G401 (cell line): ENCODE measurements at regions not wholly inside any gene's neighbourhood (a gene's known extent, or its start where the extent isn't known, plus 50 kb on each side); places are given as distances from the start of the nearest gene placed in this dataset.

Experiments used
- DNase-seq: peaks from one replicate; pipeline ENCODE4 v3.0.0-alpha.2; 2015; ENCODE audit warnings: low spot score
- in situ Hi-C: cut with HindIII; loops from 2 replicates; pipeline ENCODE4 v1.10.0; 2016; ENCODE audit warnings: low sequenced_read_pairs, mixed read lengths

DNA sequence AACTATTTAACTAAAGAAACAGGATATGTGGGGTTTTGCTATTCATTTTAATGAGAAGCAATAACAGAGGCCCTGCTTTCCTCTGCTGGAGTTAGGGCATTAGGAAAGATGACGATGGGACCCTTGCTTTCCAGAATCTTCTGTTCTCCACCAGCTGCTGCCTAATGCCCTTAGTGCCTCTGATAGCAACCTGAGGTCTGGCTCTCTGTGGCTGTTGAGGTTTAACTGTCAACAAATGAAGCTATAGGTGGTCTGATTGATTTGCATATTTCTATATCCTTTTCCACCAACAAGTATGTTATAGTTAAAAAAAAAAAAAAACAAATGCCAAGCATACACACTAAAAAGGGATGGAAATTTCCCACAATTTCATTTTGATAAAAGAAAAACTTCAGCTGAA lies 115.1 kb upstream of the NCK2 start:
- DNase-seq: no peak
- in situ Hi-C loops: no loop called here

DNA sequence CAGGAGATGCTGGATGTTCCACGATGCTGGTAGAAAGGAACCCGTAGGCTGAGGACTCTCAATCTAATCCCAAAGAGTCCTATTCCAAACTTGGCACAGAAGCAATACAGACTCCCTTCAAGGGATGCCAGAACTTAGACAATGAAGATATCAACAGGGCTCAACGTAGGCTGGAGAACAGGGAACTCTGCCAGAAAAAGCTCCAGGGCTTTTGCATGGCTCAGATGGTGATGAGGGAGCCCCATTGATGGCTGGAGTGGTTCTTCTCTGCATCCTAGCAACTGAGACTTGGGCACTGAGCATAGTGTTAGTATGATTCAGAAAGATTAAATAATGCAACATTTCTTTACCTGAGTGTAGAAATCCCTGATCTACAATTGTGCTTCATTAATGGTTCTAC lies 117.2 kb upstream of the NCK2 start:
- in situ Hi-C loops: no loop called here
- DNase-seq: no peak

DNA sequence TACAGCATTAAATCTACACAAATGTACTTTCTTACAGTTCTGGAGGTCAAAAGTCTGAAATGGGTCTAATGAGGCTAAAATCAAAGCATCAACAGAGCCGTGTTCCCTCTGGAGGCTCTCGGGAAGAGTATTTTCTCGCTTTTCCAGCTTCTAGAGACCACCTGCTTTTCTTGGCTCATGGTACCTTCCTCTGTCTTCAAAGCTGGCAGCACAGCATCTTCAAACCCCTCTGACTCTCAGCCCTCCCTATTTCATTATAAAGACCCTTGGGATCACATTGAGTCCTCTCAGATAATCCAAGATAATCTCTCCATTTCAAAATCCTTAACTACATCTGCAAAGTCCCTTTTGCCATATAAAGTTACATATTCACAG lies 117.8 kb upstream of the NCK2 start:
- in situ Hi-C loops: no loop called here
- no peak for DNase-seq

DNA sequence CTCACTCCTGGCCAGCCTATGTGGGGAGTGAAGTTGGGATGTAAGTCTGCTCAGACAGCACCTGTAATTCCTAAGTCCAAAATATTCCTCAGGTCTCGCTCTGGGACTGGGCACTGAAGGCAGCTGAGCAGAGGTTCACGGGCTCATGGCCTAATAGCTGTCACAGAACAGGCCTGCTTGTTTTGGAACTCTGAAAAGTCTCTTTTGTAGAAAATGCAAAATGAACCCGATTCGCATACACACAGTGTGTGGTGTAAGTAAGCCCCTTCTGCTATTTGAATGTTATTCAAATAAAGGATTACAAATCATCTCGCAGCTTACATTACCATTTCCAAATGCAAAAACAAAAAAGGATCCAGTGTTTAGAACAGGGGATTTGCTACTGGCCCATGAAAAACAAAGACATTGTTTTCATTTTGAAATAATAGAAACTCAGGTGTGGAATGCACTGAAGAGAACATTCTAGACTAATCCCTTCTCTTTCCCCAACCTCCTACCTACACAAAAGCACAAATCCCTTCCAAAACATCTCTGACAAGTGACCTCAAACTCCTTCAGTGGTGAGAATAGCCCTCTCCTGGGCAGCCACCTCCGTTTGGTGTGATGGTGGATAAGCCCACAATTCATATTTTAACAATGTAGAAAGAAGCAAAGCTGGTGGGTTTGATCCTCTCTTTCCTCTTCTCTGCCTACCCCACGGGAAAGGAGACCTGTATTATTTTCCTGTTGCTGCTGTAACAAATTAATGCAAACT lies 118.3 kb upstream of the NCK2 start:
- in situ Hi-C loops: no loop called here
- no peak for DNase-seq

DNA sequence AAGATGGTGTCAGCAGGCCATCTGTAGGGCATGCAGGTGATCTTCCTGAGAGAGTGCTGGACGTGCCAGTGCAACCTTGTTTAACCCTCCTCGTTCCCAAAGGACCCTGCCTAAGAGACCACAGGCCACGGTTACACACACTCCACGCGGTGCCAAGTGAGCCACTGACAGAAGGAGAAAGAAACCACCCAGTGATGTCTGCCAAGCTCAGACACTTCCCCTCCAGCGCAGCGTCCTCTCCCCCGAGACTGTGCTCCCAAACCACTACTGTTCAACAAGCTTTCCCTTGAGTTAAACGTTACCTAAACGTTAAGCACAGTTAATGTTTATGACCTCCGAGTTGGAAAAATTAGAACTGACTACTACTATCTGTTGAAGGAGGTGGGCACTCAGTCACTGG lies 119.1 kb upstream of the NCK2 start:
- DNase-seq: peak; percentile 50
- in situ Hi-C loops: no loop called here

DNA sequence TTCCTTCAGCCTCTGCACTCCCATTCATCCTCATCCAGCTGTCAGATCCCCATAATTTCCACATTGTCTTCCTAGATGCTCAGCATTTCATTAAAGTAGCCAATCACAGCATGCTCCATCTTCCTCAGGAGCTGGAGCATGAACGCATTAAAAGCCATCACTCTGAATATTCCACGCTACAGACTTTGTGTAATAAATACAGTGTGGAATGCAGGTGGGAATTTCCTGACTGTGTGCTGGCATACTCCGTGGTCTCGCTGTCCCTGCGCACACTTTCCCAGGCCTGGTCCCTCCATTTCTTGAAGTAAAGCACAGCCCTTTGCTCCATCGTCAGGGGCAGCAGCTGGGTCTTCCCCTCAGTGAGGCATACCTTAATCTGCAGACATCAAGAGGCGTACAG lies 123.7 kb upstream of the NCK2 start:
- no peak for DNase-seq
- in situ Hi-C loops: no loop called here

DNA sequence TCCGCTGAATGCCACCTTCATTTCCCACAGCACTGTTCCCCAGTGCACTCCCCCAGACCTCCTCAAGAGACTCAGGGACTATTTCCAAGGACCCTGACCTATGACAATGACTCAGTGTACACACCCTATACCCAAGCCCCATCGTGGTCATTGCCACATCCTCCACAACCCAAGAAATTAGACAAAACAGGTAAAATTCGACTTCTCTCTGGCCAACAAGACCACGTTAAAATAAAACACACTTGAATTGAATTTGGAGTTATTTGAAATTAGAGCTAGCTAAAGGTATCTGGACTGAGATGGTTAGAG lies 126.4 kb upstream of the NCK2 start:
- in situ Hi-C loops: no loop called here
- DNase-seq: no peak

DNA sequence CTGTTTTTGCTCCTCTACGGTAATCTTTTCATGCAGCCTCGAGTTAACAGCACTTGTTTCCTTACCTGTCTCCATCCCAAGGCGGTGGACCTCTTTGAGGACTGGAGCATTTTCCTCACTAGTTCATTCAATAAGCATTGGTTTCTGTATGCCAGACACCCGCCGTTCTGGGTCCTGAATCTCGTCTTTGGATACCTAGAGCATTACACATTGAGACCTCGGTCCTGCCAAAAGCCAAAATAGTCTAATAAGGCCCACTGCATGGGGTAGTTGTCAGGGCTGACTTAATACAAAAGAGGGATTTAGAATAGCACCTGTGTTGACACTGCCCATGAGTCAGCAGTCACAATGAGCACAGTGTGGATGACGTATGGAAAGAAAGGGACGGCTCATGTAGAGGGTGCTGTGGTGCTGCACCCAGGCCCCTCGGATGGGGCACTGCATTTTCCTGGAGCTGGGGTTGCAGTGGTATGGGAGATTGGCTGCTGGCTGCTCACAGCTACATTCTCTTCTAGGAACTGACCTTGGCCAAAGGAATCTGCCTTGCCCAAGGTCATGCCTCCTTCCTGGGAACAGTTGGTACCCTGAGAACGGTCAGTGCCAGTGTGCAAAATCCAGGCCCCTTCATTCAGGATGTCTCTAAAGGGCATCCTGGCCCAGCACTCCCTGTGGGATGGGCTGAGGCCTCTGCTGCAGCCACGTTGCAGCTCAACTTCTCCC lies 126.9 kb upstream of the NCK2 start:
- in situ Hi-C loops: no loop called here
- DNase-seq: peak; percentile 47

DNA sequence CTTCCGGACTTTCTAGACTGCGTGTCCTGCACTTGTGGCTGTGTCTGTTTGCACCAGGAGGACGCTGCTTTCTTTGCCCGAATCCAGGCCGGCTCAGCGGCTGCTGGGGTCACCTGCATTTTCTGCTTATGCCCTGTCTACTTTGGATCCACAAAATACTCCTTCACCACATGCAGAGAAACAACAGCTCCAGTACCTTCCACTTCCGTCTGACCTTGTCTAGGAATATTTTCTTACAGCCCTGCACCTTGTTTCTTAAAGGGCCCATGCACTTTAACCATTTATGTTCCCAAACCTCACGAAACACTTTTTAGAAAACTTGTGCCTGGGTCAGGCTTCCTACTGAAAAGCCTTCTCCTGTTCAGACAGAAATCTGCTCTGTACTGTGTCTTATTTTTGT lies 129.4 kb upstream of the NCK2 start:
- peak; percentile 61 for DNase-seq
- in situ Hi-C loops: no loop called here

DNA sequence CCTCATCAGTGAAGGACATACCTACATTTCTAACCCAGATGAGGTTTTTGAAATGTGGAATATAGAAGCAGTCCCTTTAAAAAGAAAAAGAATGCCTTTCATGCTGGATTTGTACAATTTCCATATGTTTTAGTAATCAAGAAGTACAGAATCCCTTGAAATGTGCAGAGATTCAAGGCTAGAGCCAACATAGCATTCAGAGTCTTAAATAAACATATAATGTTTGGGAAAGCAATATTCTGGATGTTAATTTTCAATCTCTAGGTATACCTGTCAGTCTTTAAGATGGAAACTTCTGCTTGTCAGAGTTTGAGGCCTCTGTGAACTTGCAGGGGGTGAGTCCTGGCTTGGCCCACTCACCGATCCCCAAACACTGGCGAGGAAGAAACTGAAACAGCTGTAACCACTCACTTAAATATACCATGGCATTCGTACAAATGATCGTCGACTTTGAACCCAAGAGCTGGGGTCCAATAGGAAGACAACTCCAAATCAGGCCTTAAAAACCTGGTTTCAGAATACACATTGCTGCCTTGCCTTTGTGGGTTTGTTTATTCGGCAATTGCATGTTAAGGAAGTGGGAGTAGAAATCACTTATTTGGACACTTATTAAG lies 132.8 kb upstream of the NCK2 start:
- DNase-seq: no peak
- in situ Hi-C loops: no loop called here

DNA sequence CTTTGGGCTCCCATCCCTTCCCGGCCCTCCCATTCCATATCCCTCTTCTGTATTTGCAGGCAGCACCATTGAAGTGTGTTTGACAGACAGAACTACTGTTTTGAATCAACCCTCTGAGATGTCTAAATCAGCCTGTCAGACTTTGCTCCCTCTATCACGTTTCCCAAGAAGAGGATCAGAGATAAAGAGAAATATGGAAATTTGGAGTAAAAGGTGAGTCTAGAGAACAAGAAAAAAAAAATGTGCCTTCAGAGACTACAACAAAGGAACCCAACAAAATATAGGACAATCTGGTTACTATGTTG lies 133.4 kb upstream of the NCK2 start:
- DNase-seq: no peak
- in situ Hi-C loops: no loop called here

DNA sequence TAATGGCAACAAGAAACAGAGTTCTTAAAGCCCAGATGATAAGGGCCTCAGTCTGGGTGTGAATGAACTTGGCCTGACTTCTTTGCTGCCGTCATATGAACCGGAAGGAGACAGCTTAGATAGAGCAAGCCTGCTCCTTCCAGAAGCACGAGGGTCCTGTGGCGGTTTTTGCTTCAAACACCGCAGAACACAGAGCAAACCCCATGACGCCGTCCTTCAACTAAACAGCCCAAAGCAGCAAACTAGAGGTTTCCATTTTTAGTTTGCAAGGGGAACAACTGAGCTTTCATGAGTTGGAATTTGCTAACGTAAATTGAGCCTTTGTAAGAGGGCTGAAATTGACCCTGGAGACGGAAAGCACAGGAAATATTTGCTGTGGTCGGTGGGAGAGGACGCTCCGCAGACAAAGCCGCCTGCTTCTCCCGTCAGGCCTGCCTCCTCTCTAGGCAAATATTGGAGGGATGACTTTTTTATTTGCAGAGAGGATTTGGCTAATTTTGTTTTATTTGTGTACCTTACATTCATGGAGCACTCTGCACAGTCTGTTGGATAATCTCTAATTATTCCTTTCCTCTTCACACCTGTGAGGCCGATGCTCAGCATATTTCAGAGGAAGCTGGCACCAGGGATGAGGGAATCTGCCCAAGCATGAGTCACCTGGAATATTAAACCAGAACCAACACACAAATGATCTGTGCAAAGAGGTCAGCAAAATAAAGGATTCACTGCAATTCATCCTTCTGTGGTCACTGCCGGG lies 134.0 kb upstream of the NCK2 start:
- DNase-seq: peak; percentile 98
- in situ Hi-C loops: no loop called here

DNA sequence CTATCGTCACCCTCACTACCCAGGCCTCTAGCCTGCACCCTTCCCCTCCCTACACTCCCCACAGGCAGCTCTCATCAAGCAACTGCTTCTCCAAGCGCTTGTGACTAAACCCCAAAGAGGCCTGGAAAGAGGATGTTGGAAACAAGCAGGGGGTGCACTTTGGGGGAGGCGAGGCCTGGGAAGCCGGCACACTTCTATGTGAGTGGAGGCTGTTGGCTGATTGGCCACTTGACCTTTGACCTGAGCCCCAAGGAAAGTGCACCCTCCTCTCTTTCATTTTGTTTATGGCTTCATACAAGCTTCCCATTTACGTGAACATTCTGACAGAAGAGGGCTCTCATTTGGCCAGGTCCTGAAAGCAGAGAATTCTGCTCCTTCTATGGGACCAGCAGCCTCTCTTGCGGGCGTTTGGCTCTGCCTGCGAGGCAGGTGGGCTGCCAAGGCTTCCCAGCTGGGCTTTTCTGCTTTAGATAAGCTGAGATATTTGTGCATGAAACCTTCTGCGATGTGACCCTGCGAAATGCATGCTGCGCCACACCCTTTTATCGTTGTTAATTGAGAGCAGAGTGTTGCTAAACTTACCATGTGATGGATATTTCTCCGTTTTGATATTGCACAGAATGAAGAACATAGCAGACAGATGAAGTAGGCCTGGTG lies 134.8 kb upstream of the NCK2 start:
- DNase-seq: peak; percentile 67
- in situ Hi-C loops: no loop called here

DNA sequence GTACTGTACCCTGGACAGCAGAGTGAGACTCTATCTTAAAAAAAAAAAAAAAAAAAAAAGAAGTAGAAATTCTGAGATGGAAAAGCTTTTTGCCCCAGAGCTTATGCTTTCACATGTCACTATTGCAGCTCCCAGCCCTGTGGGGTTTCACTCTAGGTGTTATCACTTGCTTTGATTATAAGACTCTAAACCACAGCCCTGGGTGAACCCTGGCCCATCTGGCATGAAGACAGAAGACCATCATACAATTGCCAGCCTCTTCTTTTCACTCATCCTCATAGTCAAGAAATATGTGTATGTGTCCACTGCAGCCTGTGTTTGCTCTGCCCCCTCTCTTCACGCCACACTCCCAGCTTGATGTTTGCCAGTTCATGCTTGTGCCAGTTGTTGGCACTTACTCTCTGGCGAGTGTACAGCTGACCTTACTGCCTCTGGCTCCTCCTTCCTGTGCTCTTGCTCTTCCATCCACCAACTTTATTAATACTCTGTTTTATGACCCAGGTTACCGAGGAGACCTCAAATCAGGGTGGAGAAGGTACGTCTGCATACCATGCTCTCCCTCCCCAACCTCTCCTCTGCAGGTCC lies 136.7 kb upstream of the NCK2 start:
- in situ Hi-C loops: no loop called here

DNA sequence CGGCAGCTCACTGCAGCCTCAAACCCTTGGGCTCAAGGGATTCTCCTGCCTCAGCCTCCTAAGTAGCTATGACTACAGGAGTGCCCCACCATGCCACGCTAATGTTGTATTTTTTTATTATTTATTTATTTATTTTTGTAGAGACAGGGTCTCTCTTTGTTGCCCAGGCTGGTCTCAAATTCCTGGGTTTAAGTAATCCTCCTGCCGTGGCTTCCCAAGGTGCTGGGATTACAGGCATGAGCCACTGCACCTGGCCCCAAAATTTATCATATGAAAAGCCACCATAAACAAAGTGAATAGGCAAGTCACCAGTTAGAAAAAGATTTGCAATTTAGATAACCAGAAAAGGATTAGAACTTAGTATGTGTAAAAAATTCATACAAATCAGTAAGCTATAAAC lies 138.6 kb upstream of the NCK2 start:
- no peak for DNase-seq
- in situ Hi-C loops: no loop called here

More for the DNA sequence above, 136.7 kb upstream of the NCK2 start:
- no peak for DNase-seq

DNA sequence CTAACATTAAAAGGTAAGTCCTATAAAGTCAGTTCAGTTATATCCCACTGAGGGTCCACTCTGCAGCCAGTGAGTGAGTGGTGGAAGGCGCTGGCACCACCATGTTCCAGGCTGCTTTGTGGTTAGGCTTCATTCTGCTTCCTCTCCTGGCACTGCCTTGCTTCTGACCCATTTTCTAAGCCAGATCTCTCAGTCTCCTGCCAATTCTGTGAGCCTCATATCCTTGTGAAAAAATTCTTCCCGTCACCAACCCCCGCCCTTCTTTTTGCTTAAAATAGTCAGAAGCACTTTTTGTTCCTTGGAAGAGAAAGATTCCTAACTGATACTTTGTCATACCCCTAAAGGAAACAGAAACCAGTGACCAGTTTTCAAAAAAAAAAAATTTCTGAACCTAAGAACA lies 139.8 kb upstream of the NCK2 start:
- peak; percentile 99 for DNase-seq
- in situ Hi-C loops: no loop called here

DNA sequence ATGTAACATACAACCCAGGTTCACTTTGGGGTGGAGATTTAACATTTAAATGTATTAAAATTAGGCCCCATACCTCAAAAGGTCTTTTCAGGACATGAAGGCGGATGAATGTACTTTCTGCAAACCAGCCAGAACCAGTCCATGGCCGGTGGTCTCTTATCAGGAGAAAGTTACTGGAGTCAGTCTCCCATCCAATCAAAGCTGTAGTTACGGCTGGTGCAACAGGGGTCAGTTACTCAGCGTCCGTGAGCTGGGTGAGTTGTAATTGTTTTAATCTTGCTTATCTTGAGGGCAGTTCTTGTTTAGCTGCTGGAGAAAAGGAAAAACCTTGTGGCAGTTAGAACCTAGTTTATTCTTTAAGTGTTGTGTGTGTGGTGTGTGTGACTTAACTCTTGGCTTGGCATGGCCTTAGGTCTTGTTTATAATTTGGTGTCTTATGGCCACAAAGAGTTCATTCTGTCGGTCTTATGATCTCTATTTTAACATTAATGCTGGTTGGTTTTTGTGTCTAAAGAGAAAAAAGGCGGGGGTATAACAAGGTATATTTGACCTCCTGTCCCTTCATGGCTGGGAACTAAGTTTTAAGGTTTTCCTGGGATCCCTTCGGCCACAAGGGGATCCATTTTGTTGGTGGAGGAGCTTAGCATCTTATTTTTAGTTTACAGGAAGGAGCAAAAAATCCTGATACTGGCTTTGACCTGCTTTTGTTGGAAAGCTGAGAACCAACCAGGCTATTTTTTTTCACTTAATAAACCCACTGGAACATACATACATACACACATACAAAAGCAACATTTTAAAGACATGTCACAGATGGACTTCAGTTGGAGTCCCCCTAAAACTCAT lies 143.5 kb upstream of the NCK2 start:
- no peak for DNase-seq
- in situ Hi-C loops: no loop called here

DNA sequence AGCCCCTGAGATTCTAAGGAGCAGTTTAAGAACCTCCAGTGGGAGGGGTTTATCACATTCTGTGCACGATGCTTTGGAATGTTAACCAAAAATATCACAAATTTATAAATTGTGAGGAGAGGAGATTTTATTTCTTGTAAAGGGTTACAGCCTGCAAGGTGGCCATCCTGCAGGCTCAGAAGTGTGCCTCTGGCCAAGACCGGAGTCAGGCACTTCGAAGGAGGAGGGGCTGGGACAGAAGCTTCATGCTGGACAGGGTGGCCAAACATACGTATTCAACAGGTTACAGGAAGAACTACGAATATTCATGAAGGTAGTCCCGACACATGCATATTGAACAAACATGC lies 144.1 kb upstream of the NCK2 start:
- DNase-seq: no peak
- in situ Hi-C loops: no loop called here

DNA sequence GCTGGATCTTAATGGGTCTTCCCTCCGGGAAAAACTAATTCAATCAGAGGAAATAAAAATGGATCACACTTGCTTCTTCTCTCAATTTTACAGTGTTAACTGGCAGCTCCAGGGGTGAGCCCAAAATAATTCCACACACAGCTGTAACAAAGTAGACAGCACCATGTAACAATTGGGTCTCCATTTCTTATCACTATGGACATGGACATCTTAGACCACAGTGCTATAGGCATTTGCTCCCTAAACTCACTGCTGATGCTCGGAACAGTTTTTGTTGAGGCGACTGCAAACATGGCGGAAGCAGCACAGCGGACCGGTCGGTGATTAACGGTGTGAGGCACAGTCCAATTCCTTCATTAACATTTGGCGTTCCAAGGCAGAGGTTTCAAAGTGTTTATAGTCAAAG lies 144.7 kb upstream of the NCK2 start:
- no peak for DNase-seq
- in situ Hi-C loops: no loop called here
